GOT3 (cell line): ENCODE measurements at regions not wholly inside any gene's neighbourhood (a gene's known extent, or its start where the extent isn't known, plus 50 kb on each side); places are given as distances from the start of the nearest gene placed in this dataset.
"Not testable (repeated sequence)": the region's sequence is repeated elsewhere in the genome, so short reads cannot be mapped to it uniquely, and the experiment has no call there.

ENCODE experiments used
- DNase-seq: peaks from one replicate; lab custom pipeline; 2025; ENCODE audit warnings: mixed read lengths; lab: John Stamatoyannopoulos, UW

- no peak for DNase-seq
These were observed 439.5 kb downstream of the EFNB2 start for GRCh38 chr13:106095919-106096318.

GRCh38 chr13:106095406-106095805 lies 440.1 kb downstream of the EFNB2 start:
- DNase-seq: no peak

- no peak for DNase-seq
These were observed 445.5 kb downstream of the EFNB2 start for GRCh38 chr13:106090001-106090400.

- no peak for DNase-seq
These were observed 446.0 kb downstream of the EFNB2 start for GRCh38 chr13:106089261-106089980.

- DNase-seq: no peak
These were observed 447.4 kb downstream of the EFNB2 start for GRCh38 chr13:106088085-106088484.

- no peak for DNase-seq
These were observed 448.3 kb downstream of the EFNB2 start for GRCh38 chr13:106087201-106087600.

GRCh38 chr13:106083620-106084350 lies 451.7 kb downstream of the EFNB2 start:
- no peak for DNase-seq

GRCh38 chr13:106081221-106081620 lies 454.2 kb downstream of the EFNB2 start:
- DNase-seq: not testable (repeated sequence)

GRCh38 chr13:106078191-106078590 lies 457.3 kb downstream of the EFNB2 start:
- no peak for DNase-seq

- no peak for DNase-seq
These were observed 458.4 kb downstream of the EFNB2 start for GRCh38 chr13:106077017-106077416.

- no peak for DNase-seq
These were observed 463.4 kb downstream of the EFNB2 start for GRCh38 chr13:106072014-106072413.

- no peak for DNase-seq
These were observed 471.7 kb downstream of the EFNB2 start for GRCh38 chr13:106063591-106064313.

GRCh38 chr13:106061781-106062180 lies 473.7 kb downstream of the EFNB2 start:
- DNase-seq: no peak

- DNase-seq: no peak
These were observed 478.6 kb downstream of the EFNB2 start for GRCh38 chr13:106056851-106057250.

- DNase-seq: no peak
These were observed 483.2 kb downstream of the EFNB2 start for GRCh38 chr13:106052200-106052767.

GRCh38 chr13:106049171-106049570 lies 486.3 kb downstream of the EFNB2 start:
- DNase-seq: no peak

GRCh38 chr13:106048386-106048785 lies 487.1 kb downstream of the EFNB2 start:
- no peak for DNase-seq

GRCh38 chr13:106047859-106048258 lies 487.6 kb downstream of the EFNB2 start:
- no peak for DNase-seq

- no peak for DNase-seq
These were observed 492.4 kb downstream of the EFNB2 start for GRCh38 chr13:106042996-106043581.

GRCh38 chr13:106041445-106041844 lies 494.0 kb downstream of the EFNB2 start:
- no peak for DNase-seq

- no peak for DNase-seq
These were observed 496.7 kb downstream of the EFNB2 start for GRCh38 chr13:106038752-106039151.

GRCh38 chr13:106036870-106037269 lies 498.6 kb downstream of the EFNB2 start:
- DNase-seq: no peak
